Fibroblast of lung (primary cell): ENCODE measurements at regions not wholly inside any gene's neighbourhood (a gene's known extent, or its start where the extent isn't known, plus 50 kb on each side); places are given as distances from the start of the nearest gene placed in this dataset.
"Not testable (repeated sequence)": the region's sequence is repeated elsewhere in the genome, so short reads cannot be mapped to it uniquely, and the experiment has no call there.

ENCODE experiments used
- DNase-seq, 2 donors: peaks; one replicate each; pipeline versions ENCODE4 v3.0.0 to v3.0.0-alpha.2; 2010; ENCODE audit warnings: low read depth in 2 of 2
- H2AFZ ChIP-seq: 2 replicates; pipeline ENCODE4 v1.5.1; 2012; ENCODE audit warnings: low read length, control low read depth, inconsistent platforms
- H3K27ac ChIP-seq: 2 replicates; pipeline ENCODE4 v1.5.1; 2011; ENCODE audit warnings: low read length, control low read depth; ENCODE audit not compliant: insufficient read depth
- H3K27me3 ChIP-seq: 2 replicates; pipeline ENCODE4 v1.5.1; 2011; ENCODE audit warnings: mild to moderate bottlenecking, low read length; ENCODE audit not compliant: control insufficient read depth, insufficient read depth
- H3K36me3 ChIP-seq: 2 replicates; pipeline ENCODE4 v1.5.1; 2011; ENCODE audit warnings: low read length; ENCODE audit not compliant: control insufficient read depth, insufficient read depth
- H3K4me1 ChIP-seq: 2 replicates; pipeline ENCODE4 v1.5.1; 2011; ENCODE audit warnings: low read length; ENCODE audit not compliant: control insufficient read depth, insufficient read depth; ENCODE audit errors: extremely low read depth
- H3K4me2 ChIP-seq: 2 replicates; pipeline ENCODE4 v1.5.1; 2011; ENCODE audit warnings: low read length, control low read depth; ENCODE audit not compliant: insufficient read depth; ENCODE audit errors: extremely low read depth
- H3K4me3 ChIP-seq, 4 experiments: fragments of 200-600 bp in 1 of 4; sonication (generic) in 1 of 4; replicated peaks in 1 of 4; 2 replicates each; pipeline ENCODE4 v1.5.1; 2011 to 2016; ENCODE audit warnings: low read length in 4 of 4, low read depth in 3 of 4, mild to moderate bottlenecking in 3 of 4, control low read depth in 2 of 4, inconsistent platforms in 1 of 4, mixed read lengths in 1 of 4; ENCODE audit not compliant: insufficient read depth in 1 of 4; ENCODE audit errors: control extremely low read depth in 1 of 4
- H3K79me2 ChIP-seq: 2 replicates; pipeline ENCODE4 v1.5.1; 2012; ENCODE audit warnings: mild to moderate bottlenecking, low read length, inconsistent platforms; ENCODE audit not compliant: control insufficient read depth, insufficient read depth
- H3K9ac ChIP-seq: 2 replicates; pipeline ENCODE4 v1.5.1; 2011; ENCODE audit warnings: mild to moderate bottlenecking, low read length, control low read depth; ENCODE audit not compliant: insufficient read depth
- H3K9me3 ChIP-seq: 2 replicates; pipeline ENCODE4 v1.5.1; 2012; ENCODE audit warnings: low read depth, low read length; ENCODE audit not compliant: control insufficient read depth, insufficient read depth
- H4K20me1 ChIP-seq: 2 replicates; pipeline ENCODE4 v1.5.1; 2011; ENCODE audit warnings: low read length; ENCODE audit not compliant: control insufficient read depth, insufficient read depth; ENCODE audit errors: extremely low read depth
- EZH2 ChIP-seq: IDR thresholded peaks from 2 replicates; pipeline ENCODE4 v1.5.1; 2012; ENCODE audit warnings: low read length, control low read depth, mild to moderate bottlenecking; ENCODE audit errors: missing control alignments
- TF ChIP-seq, protein P1 (sequence below), 2 donors: IDR thresholded peaks in 1 of 2; conservative IDR thresholded peaks in 1 of 2; 1 replicate in 1 of 2; 2 replicates in 1 of 2; pipeline ENCODE4 v1.5.1; 2011 to 2012; ENCODE audit warnings: low read length in 2 of 2, control low read depth in 1 of 2, inconsistent platforms in 1 of 2, low read depth in 1 of 2, mild to moderate bottlenecking in 1 of 2

DNA sequence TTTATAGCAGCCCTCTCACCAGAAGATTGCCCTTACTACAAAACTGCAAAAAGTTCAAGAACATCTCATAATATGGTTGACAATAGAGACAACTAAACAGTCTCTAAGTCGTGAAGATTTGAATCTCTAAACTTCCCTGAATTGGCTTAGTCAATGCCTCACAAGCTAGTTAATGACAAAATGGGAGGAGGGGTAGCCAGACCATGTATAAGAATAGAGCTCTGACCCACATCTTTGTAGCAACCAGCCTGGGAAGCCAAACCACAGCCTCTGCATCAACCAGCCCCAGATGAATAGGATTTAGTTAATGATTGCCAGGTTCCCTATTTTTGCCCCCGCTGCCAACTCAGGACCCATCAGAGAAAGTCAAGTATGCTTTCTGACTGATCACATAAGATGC, 1265.9 kb upstream of the PCDH10 start:
- not testable (repeated sequence) for H4K20me1 ChIP-seq, H3K27ac ChIP-seq, H3K36me3 ChIP-seq

DNA sequence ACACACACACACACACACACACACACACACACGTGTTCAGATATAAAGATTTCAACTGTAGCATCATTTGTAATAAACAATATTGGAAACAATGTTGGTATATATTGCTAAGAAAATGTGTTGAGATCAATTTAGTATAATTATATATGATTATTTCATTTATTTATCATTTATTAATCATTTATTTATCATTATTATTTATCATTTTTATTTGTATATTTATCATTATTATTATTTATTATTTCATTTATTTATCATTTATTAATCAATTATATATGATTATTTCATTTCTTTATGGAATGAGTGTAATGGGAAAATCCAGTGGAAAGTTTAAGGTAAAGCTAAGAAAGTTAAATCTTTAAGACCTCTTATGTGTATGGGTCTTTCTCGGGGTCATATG, 1223.4 kb upstream of the PCDH10 start:
- not testable (repeated sequence) for H3K9me3 ChIP-seq, H3K4me3 ChIP-seq, H3K27me3 ChIP-seq

More for the DNA sequence above, 1265.9 kb upstream of the PCDH10 start:
- H3K4me2 ChIP-seq, H2AFZ ChIP-seq, H3K79me2 ChIP-seq, H3K9me3 ChIP-seq, H3K9ac ChIP-seq, H3K4me1 ChIP-seq, H3K4me3 ChIP-seq, H3K27me3 ChIP-seq, DNase-seq: not testable (repeated sequence)

DNA sequence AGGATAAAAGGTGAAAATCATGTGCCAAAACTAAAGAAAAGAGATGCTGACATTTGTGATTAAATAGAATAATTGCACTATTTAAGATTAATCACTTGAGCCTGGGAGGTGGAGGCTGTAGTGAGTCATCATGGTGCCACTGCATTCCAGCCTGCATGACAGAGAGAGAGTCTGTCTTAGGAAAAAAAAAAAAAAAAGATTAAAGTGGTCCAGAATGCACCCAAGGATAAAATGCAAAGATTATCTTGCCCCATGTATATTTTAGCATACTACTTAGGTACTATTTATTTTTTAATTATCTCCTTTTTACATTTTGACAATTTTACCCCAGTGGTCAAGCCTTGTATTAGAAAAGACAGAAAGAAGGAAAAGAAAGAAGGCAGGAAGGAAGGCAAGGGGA, 1181.4 kb upstream of the PCDH10 start:
- H3K9ac ChIP-seq = not testable (repeated sequence)
- DNase-seq = peak; percentile 8 to 73

More for the DNA sequence above, 1223.4 kb upstream of the PCDH10 start:
- not testable (repeated sequence) for H3K27ac ChIP-seq, H3K79me2 ChIP-seq, H3K36me3 ChIP-seq, H2AFZ ChIP-seq, H3K9ac ChIP-seq, H3K4me2 ChIP-seq, DNase-seq, H3K4me1 ChIP-seq, H4K20me1 ChIP-seq

DNA sequence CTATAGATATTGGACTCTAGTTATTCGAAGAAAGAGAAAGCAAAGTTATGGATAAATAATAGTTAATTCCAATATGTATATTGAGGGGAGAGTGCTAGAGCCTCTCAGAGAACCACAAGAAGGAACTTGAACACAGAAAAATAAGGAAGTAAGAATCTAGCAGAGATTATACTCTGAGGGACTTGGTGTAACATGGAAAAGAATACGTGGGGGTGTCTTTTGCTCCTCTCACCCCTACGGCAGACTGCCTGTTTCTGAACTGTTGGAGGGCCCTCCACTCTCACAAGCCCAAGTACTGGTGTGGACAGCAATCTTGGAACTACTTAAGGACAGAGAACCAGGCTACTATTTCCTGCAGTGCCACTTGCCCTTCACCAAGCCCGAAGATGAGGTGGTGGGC, 1174.4 kb upstream of the PCDH10 start:
- H4K20me1 ChIP-seq = no peaks in the 10 kb centered on the region
- H3K9me3 ChIP-seq = no peaks in the 10 kb centered on the region
- no peaks in the 10 kb centered on the region for H3K79me2 ChIP-seq
- no peak overlapping the region for H3K27ac ChIP-seq
- no peak overlapping the region for H3K9ac ChIP-seq
- no peak overlapping the region for H2AFZ ChIP-seq
- DNase-seq = peak in 1 of 2 donors; percentile 11
- H3K36me3 ChIP-seq = no peaks in the 10 kb centered on the region
- H3K4me3 ChIP-seq = peak overlapping the region in 2 of 4 experiments; percentile 46 to 53
- no peak for TF ChIP-seq EZH2
- TF ChIP-seq, protein P1, sequence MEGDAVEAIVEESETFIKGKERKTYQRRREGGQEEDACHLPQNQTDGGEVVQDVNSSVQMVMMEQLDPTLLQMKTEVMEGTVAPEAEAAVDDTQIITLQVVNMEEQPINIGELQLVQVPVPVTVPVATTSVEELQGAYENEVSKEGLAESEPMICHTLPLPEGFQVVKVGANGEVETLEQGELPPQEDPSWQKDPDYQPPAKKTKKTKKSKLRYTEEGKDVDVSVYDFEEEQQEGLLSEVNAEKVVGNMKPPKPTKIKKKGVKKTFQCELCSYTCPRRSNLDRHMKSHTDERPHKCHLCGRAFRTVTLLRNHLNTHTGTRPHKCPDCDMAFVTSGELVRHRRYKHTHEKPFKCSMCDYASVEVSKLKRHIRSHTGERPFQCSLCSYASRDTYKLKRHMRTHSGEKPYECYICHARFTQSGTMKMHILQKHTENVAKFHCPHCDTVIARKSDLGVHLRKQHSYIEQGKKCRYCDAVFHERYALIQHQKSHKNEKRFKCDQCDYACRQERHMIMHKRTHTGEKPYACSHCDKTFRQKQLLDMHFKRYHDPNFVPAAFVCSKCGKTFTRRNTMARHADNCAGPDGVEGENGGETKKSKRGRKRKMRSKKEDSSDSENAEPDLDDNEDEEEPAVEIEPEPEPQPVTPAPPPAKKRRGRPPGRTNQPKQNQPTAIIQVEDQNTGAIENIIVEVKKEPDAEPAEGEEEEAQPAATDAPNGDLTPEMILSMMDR (conservative IDR thresholded peaks at IDR 0.05 in 1 of 2, IDR thresholded peaks at IDR 0.05 in 1 of 2; ENCODE audit: low read depth in 1 of 2, low read length in 2 of 2) = no peak
- no peaks in the 10 kb centered on the region for H3K27me3 ChIP-seq
- no peak overlapping the region for H3K4me2 ChIP-seq
- H3K4me1 ChIP-seq = no peaks in the 10 kb centered on the region

More for the DNA sequence above, 1181.4 kb upstream of the PCDH10 start:
- not testable (repeated sequence) for H3K27ac ChIP-seq, H3K36me3 ChIP-seq, H3K79me2 ChIP-seq, H3K9me3 ChIP-seq, H3K4me2 ChIP-seq, H4K20me1 ChIP-seq, H2AFZ ChIP-seq, H3K4me3 ChIP-seq, H3K4me1 ChIP-seq, H3K27me3 ChIP-seq

DNA sequence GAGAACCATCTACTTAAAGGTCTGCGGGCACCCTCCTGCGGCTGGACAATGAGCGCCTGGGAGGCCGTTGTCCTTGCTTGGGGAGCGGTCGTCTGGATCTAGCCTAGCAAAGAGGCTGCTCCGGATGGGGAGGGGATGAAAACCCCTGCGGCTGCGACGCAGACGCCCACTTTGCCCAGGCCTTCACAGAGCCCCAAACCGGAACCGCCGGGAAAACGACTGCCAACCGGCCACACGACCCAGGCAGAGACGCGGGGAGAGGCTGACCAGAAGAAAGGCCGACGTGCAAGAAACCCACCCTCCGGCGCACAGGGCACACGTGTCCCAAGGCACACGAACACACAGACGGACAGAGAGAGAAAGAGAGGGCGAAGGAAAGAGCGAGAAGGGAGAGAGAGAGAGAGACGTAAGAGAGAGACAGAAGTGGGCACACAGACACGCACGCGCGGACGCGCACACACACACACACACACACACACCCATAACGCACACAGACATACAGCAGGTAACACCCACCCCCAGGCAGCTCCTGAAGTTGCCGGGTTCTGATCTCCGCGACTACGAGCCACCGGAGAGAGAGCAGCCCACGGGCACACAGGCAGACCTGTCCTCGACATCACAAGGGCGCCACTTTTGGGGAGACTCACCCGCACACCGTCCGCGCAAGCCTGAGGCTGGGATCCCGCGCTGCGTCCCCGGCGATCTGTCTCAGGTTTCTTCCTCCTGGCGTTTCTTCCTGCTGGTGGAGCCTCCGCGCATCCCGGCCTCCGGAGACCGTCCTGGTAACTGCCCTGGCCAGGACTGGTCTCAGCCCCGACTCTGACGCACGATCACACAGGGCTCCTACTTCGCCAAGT, 1173.6 kb upstream of the PCDH10 start:
- Histone ChIP-seq H3K4me3 (peak overlapping the region in 2 of 4 experiments; percentile 47 to 53), H2AFZ (peak overlapping the region; percentile 13)
- not testable (repeated sequence) for H3K9ac ChIP-seq, H3K4me2 ChIP-seq, H3K27ac ChIP-seq, H3K4me1 ChIP-seq, H3K79me2 ChIP-seq, H3K27me3 ChIP-seq, H3K36me3 ChIP-seq, H4K20me1 ChIP-seq, H3K9me3 ChIP-seq
- DNase-seq = peak; percentile 6 to 31
